ENCODE measurements at regions not wholly inside any gene's neighbourhood (a gene's known extent, or its start where the extent isn't known, plus 50 kb on each side); places are given as distances from the start of the nearest gene placed in this dataset.

DNA sequence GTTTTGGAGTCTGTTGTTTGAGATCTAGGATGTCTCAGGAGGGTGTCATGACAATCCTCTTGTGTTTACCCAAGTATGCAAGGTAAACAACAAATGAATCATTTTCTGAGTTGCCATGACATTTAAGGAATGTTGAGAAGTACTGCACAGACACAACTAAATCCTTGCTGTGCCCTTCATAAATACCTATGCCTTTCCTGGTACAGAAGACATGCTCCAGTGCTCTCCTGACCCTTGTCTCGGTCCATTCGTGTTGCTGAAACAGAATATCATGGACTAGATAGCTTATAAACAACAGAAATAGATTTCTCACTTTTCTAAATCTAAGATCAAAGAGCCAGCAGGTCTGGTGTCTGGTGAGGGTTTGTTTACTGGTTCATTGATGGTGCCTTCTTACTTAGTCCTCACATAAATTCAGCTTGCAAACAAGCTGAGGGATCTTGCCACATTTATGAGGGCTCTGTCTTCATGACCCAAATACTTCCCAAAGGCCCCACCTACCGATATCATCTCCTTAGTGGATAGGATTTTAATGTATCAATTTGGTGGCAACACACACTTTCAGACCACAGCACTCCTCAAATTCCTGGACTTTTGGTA, 341.8 kb upstream of the SEMA3A start:
- Histone ChIP-seq H3K9me3 (no peaks in the 10 kb centered on the region), H3K27ac (no peak overlapping the region), H3K4me3 (no peak overlapping the region), H3K36me3 (no peaks in the 10 kb centered on the region), H3K4me1 (no peaks in the 10 kb centered on the region), H3K27me3 (no peaks in the 10 kb centered on the region)
- no peak for ATAC-seq
- DNase-seq, result no peak
- intact Hi-C loops (cut with DNase I), result no loop called here
- TF ChIP-seq, protein P1, sequence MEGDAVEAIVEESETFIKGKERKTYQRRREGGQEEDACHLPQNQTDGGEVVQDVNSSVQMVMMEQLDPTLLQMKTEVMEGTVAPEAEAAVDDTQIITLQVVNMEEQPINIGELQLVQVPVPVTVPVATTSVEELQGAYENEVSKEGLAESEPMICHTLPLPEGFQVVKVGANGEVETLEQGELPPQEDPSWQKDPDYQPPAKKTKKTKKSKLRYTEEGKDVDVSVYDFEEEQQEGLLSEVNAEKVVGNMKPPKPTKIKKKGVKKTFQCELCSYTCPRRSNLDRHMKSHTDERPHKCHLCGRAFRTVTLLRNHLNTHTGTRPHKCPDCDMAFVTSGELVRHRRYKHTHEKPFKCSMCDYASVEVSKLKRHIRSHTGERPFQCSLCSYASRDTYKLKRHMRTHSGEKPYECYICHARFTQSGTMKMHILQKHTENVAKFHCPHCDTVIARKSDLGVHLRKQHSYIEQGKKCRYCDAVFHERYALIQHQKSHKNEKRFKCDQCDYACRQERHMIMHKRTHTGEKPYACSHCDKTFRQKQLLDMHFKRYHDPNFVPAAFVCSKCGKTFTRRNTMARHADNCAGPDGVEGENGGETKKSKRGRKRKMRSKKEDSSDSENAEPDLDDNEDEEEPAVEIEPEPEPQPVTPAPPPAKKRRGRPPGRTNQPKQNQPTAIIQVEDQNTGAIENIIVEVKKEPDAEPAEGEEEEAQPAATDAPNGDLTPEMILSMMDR (IDR thresholded peaks at IDR 0.05), result no peak

DNA sequence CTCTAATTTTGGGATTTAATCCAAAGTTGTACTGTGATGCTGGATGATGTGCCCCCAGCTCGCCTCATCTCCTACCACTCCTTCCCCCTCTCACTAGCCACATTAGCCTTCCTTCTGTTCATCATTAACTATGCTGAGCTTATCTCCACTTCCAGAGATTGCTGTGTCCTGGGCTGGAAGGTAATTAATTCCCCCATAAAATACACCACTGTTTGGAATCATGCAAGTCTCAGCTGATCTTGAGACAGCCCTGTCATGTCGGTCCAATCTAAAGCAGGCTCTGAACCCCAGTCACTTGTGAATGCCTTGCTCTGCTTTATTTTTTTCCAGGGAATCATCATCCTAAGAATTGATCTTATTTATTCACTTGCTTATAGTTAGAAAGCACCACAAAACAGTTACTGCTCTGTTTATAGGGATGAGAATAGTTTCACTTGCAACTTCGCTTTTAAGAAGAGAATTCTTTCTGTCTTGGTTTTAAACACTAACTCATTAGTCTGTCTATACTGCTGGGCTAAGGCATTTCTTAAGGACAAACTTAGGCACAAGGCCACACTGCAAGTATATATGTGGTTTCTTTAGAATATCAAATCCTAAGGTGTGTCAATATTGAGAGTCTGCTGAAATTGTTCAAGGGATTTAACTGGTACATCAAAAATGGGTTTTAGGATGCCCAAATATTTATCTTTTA, 341.1 kb upstream of the SEMA3A start:
- H3K36me3 ChIP-seq, result no peaks in the 10 kb centered on the region
- no peaks in the 10 kb centered on the region for H3K27me3 ChIP-seq
- TF ChIP-seq, protein P1 (IDR thresholded peaks at IDR 0.05), result no peak
- H3K4me1 ChIP-seq, result no peaks in the 10 kb centered on the region
- intact Hi-C loops (cut with DNase I), result no loop called here
- no peaks in the 10 kb centered on the region for H3K9me3 ChIP-seq
- H3K4me3 ChIP-seq, result no peak overlapping the region
- DNase-seq (no peak), ATAC-seq (no peak)
- no peak overlapping the region for H3K27ac ChIP-seq

GRCh38 chr7:84533182-84533581, 338.6 kb upstream of the SEMA3A start:
- H3K4me1 ChIP-seq, result no peaks in the 10 kb centered on the region
- ATAC-seq, result no peak

GRCh38 chr7:84532196-84532595, 337.6 kb upstream of the SEMA3A start:
- Histone ChIP-seq H3K4me3 (no peak overlapping the region), H3K27ac (no peak overlapping the region), H3K36me3 (no peaks in the 10 kb centered on the region), H3K4me1 (no peaks in the 10 kb centered on the region), H3K27me3 (no peaks in the 10 kb centered on the region), H3K9me3 (no peaks in the 10 kb centered on the region)
- TF ChIP-seq, protein P1 (IDR thresholded peaks at IDR 0.05), result no peak
- no peak for ATAC-seq
- intact Hi-C loops (cut with DNase I), result no loop called here
- no peak for DNase-seq

More at GRCh38 chr7:84533182-84533581, 338.6 kb upstream of the SEMA3A start:
- Histone ChIP-seq H3K27ac (no peak overlapping the region), H3K36me3 (no peaks in the 10 kb centered on the region), H3K27me3 (no peaks in the 10 kb centered on the region), H3K4me3 (no peak overlapping the region), H3K9me3 (no peaks in the 10 kb centered on the region)
- no peak for DNase-seq
- intact Hi-C loops (cut with DNase I), result no loop called here
- TF ChIP-seq, protein P1 (IDR thresholded peaks at IDR 0.05), result no peak

- Histone ChIP-seq H3K27me3 (no peaks in the 10 kb centered on the region), H3K36me3 (no peaks in the 10 kb centered on the region), H3K27ac (no peak overlapping the region), H3K4me3 (no peak overlapping the region), H3K4me1 (no peaks in the 10 kb centered on the region), H3K9me3 (no peaks in the 10 kb centered on the region)
- TF ChIP-seq, protein P1 (IDR thresholded peaks at IDR 0.05), result no peak
- intact Hi-C loops (cut with DNase I), result no loop called here
- no peak for DNase-seq
- ATAC-seq, result peak; percentile 41
Measured at GRCh38 chr7:84529480-84530205, 335.1 kb upstream of the SEMA3A start.
